GM20000 (cell line): ENCODE measurements at regions not wholly inside any gene's neighbourhood (a gene's known extent, or its start where the extent isn't known, plus 50 kb on each side); places are given as distances from the start of the nearest gene placed in this dataset.

ENCODE experiments used
- DNase-seq: peaks from one replicate; pipeline ENCODE4 v3.0.0; 2012; ENCODE audit warnings: low spot score
- CTCF ChIP-seq: IDR thresholded peaks from 2 replicates; pipeline ENCODE4 v1.5.1; 2012; ENCODE audit warnings: mild to moderate bottlenecking, control low read depth; ENCODE audit errors: extremely low read depth, missing control alignments

- no peak for DNase-seq
- no peak for TF ChIP-seq CTCF
These were observed 481.4 kb downstream of the PSAT1 start for GRCh38 chr9:78778318-78778717.

GRCh38 chr9:78778861-78779374 lies 482.0 kb downstream of the PSAT1 start:
- DNase-seq, result no peak
- no peak for TF ChIP-seq CTCF

- TF ChIP-seq CTCF, result no peak
- DNase-seq, result no peak
These were observed 484.8 kb downstream of the PSAT1 start for GRCh38 chr9:78781681-78782080.

GRCh38 chr9:78782234-78782633 lies 485.3 kb downstream of the PSAT1 start:
- no peak for DNase-seq
- no peak for TF ChIP-seq CTCF

GRCh38 chr9:78782858-78783257 lies 485.9 kb downstream of the PSAT1 start:
- TF ChIP-seq CTCF, result no peak
- no peak for DNase-seq

GRCh38 chr9:78783743-78784142 lies 486.8 kb downstream of the PSAT1 start:
- no peak for TF ChIP-seq CTCF
- DNase-seq, result no peak

- no peak for DNase-seq
- TF ChIP-seq CTCF, result no peak
These were observed 489.9 kb downstream of the PSAT1 start for GRCh38 chr9:78786794-78787193.
